GM18870 (cell line): ENCODE measurements at regions not wholly inside any gene's neighbourhood (a gene's known extent, or its start where the extent isn't known, plus 50 kb on each side); places are given as distances from the start of the nearest gene placed in this dataset.
"Not testable (repeated sequence)": the region's sequence is repeated elsewhere in the genome, so short reads cannot be mapped to it uniquely, and the experiment has no call there.

Experiments used
- ATAC-seq: cut with Tn5 transposase; IDR thresholded peaks from one replicate; pipeline ENCODE4 v1.9.1; 2021; ENCODE audit warnings: moderate library complexity; ENCODE audit not compliant: unreplicated experiment

DNA sequence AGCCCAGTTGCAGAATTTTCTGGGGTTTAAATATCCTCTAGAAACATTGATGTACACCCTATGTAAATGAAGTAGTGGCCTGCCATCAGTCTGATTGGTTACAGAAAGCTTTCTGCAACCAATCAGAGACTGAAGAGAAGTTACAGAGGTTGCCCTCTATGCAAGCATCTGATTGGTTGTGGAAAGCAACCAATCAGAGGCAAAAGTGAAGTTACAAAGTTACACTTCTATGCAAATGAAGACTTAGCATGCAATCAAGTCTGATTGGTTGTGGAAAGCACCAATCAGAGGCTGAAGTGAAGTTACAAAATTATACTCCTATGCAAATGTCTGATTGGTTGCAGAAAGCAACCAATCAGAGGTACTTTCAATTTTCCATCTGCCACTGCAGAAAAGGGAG lies 51.9 kb upstream of the USP9X start:
- no peak for ATAC-seq

DNA sequence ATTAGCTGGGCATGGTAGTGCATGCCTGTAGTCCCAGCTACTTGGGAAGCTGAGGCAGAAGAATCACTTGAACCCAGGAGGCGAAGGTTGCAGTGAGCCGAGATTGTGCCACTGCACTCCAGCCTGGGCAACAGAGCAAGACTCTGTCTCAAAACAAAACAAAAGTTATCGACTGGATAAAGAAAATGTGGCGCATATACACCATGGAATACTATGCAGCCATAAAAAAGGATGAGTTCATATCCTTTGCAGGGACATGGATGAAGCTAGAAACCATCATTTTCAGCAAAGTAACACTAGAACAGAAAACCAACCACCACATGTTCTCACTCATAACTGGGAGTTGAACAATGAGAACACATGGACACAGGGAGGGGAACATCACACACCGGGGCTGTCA lies 50.3 kb upstream of the USP9X start:
- ATAC-seq: not testable (repeated sequence)
